GM18526 (cell line): ENCODE measurements at regions not wholly inside any gene's neighbourhood (a gene's known extent, or its start where the extent isn't known, plus 50 kb on each side); places are given as distances from the start of the nearest gene placed in this dataset.

Experiments
- POLR2A ChIP-seq: IDR thresholded peaks from 3 replicates; pipeline ENCODE4 v1.6.1; 2011; ENCODE audit not compliant: insufficient read length; ENCODE audit errors: extremely low read depth

- TF ChIP-seq POLR2A: no peak
Observed at GRCh38 chr21:25215698-25216384, 391.4 kb downstream of the MRPL39 start.

GRCh38 chr21:25214676-25215075 lies 392.6 kb downstream of the MRPL39 start:
- no peak for TF ChIP-seq POLR2A

- TF ChIP-seq POLR2A: no peak
Observed at GRCh38 chr21:25199944-25200343, 407.3 kb downstream of the MRPL39 start.

- no peak for TF ChIP-seq POLR2A
Observed at GRCh38 chr21:25191141-25191540, 416.1 kb downstream of the MRPL39 start.

GRCh38 chr21:25189497-25189896 lies 417.8 kb downstream of the MRPL39 start:
- TF ChIP-seq POLR2A: no peak

- TF ChIP-seq POLR2A: no peak
Observed at GRCh38 chr21:25188677-25189079, 418.6 kb downstream of the MRPL39 start.

GRCh38 chr21:25186273-25186672 lies 421.0 kb downstream of the MRPL39 start:
- no peak for TF ChIP-seq POLR2A

- TF ChIP-seq POLR2A: no peak
Observed at GRCh38 chr21:25183577-25183976, 423.7 kb downstream of the MRPL39 start.

- no peak for TF ChIP-seq POLR2A
Observed at GRCh38 chr21:25179116-25179515, 428.2 kb downstream of the MRPL39 start.

- TF ChIP-seq POLR2A: no peak
Observed at GRCh38 chr21:25176637-25177412, 430.5 kb downstream of the MRPL39 start.

GRCh38 chr21:25175938-25176337 lies 431.3 kb downstream of the MRPL39 start:
- TF ChIP-seq POLR2A: no peak

GRCh38 chr21:25171438-25171837 lies 435.8 kb downstream of the MRPL39 start:
- no peak for TF ChIP-seq POLR2A

- TF ChIP-seq POLR2A: no peak
Observed at GRCh38 chr21:25170681-25171080, 436.6 kb downstream of the MRPL39 start.

- TF ChIP-seq POLR2A: no peak
Observed at GRCh38 chr21:25169370-25169769, 437.9 kb downstream of the MRPL39 start.

- TF ChIP-seq POLR2A: no peak
Observed at GRCh38 chr21:25161571-25161970, 445.7 kb downstream of the MRPL39 start.

GRCh38 chr21:25149022-25149421 lies 458.3 kb downstream of the MRPL39 start:
- TF ChIP-seq POLR2A: no peak
